NCI-H2081 (cell line): ENCODE measurements at regions not wholly inside any gene's neighbourhood (a gene's known extent, or its start where the extent isn't known, plus 50 kb on each side); places are given as distances from the start of the nearest gene placed in this dataset.
"Not testable (repeated sequence)": the region's sequence is repeated elsewhere in the genome, so short reads cannot be mapped to it uniquely, and the experiment has no call there.

ENCODE experiments used
- DNase-seq, 2 experiments: peaks; one replicate each; lab custom pipeline; 2025; lab: John Stamatoyannopoulos, UW

DNA sequence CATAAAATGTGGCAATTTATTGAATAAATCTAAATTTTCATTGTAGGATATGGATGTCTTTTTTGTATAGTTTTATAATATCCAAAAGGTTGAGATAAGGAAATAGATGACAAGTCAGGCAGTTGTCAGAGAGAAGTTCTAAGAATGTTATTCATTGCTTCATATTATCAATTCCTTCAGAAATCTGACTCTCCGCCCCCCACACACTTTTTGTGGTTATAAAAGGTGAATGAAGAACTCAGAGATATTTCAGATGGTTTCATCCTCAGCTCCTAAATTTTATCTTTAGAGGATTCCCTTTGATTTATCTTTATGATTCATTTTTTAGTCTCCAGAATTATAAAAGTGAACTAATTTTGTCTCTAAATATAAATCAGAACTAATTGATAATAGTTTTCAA lies 136.1 kb upstream of the NOX3 start:
- DNase-seq = no peak

DNA sequence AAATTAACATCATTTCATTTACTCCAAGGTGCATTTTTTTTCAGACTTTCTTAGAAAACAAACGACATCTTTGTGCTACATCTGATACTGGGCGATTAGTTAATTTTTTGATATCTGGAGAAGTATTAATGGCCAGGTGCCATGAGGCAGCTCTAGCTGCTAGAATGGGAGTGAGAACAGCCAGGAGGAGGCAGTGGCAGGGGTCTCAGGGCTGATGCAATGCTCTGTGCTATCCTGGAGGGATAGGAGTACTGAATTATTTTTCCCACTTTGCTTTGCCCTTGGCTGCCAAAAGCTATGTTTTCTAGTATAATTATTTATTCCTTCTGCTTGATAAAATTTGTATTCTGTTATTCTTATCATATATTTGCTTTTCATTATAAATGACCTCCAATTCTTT lies 133.6 kb upstream of the NOX3 start:
- no peak for DNase-seq

DNA sequence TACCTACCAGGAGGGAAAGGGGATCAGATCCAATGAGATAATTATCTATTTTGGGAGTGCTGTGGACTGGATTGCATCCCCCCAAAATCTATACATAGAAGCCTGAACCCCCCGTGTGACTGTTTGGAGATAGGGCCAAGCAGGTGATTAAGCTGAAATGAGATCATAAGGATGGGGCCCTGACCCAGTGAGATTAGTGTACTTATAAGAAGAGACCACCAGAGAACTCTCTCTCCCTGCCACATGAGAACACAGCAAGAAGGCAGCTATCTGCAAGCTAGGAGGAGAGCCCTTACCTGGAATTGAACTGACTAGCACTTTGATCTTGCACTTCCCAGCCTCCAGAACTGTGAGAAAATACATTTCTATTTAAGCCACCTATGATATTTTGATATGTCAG lies 132.2 kb upstream of the NOX3 start:
- no peak for DNase-seq

DNA sequence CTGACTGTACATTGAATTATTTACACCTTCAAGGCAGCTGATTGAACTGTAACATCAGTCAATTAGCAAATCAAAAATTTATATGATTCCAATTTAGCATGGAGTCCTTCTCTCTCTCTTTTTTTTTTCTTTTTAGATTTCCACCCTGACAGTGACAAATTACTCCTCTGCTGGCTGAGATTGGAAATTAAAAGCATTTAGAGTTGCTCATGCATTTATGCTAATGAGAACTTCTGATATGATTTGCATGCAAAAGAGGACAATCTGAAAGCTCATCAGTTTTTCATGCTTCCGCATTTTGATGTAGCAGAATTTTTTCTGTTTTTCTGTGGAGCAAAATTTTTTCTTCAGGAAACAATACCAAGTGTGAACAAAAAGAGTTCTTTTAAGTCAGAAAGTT lies 130.5 kb upstream of the NOX3 start:
- DNase-seq = no peak

DNA sequence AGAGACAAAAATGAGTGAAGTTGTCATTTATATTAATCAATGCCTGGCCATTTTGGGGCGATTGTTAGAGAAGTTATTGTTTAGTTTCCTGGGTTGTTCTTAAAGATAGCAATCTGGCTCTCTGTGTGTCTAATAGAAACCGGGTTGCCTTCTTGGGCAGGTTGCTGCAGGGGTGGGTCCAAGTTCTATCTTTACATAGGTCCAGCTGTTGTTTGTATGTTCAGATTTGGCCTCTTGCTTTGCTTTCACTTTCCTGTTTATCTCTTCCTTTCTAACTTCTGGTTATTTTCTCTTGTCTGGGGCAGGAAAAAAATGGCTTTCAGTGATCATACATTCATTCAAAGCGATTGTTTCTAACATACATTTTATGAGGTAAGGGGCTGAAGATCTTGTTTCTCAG lies 128.4 kb upstream of the NOX3 start:
- DNase-seq = no peak

DNA sequence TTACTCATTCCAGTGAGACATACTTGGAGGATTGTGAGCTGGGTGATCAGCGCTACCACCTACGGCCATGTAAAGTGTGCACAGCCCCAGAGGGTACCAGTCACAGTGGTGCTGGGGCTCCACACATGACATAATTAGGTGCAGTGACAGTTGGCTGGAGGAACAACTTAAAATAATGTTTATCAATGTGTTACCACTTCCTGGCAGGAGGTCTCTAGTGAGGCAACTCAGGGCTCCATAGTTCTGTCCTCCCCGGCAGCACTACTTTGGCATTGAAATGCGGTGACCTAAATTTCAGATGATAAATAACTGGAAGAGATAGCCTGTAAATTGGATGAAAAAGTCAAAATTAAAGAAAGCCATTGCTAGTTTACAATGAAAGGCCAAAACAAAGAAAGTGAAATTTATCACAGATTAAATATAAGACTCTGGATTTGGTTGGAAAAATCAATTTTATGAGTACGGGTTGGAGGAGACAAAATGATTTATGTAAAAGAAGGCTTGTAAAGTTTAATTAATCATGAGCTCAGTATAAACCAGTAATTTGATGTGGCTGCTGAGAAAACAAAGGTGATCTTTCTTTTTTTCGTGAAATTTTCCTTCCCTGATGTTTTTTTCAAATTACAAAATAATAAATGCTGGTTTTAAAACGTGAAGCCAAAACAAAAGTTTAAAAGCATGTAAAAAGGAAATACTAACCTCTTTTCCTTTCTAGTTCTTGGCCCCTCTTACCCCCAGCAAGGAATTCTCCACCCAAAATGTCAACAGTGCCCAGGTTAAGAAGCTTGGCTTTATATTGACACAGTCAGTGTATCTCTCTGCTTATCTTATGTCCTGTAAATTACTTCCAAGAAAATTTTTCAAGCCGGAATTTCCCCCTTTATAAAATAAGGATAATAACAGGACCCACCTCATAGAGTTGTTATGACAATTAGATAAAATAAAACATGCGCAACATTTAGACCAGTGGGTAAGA lies 126.7 kb upstream of the NOX3 start:
- DNase-seq = no peak

DNA sequence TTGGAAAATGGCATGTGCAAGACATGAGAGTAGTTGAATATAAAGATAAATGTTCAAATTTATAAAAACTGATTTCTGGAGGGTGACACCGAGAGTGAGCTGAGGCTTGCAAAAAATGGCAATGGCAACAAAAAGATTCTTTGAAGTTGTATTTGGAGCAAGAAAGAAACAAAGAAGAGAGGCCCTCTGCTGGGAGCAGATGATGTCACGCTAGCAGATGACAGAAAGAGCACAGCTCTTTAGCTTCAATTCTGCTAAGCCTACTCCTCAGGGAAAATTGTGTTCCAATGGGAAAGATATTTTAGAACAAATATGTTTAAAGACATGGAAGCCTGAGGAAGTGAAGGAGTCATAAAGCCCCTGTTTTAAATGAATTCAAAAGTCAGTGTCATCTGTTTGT lies 125.3 kb upstream of the NOX3 start:
- no peak for DNase-seq

DNA sequence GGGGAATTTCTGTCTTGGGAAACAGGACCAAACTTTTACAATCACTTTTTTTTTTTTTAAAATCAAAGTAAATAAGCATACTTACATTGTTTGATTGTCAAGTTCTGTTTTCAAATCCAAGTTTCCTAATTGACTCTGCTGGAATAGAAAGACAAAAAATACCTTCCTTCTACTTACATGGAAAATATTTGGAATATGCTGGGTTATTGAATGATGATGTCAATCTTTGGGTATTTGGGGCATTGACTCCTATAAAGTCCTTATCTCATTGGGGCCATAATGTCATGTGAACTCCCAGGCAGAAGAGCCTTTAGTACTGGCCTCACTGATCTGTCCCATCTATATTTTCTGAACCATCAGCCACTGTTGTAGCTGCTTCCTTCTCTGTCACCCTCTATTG lies 122.6 kb upstream of the NOX3 start:
- DNase-seq = no peak

DNA sequence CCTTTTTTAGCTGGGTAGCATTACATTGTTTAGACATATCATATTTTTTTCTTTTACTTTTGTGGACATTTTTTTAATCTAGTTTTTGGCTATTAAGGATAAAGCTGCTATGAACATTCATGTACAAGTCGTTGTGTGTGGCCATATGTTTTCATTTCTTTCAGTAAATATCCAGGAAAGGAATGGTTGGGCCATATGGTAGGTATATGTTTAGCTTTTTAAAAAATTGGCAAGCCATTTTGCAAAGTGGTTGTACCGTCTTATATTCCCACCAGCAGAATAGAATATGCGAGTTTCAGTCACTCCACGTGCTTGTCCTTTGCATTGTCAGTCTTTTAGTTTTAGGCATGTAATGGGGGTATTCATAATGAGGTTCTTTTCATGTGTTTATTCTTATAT lies 106.3 kb upstream of the NOX3 start:
- DNase-seq = no peak

DNA sequence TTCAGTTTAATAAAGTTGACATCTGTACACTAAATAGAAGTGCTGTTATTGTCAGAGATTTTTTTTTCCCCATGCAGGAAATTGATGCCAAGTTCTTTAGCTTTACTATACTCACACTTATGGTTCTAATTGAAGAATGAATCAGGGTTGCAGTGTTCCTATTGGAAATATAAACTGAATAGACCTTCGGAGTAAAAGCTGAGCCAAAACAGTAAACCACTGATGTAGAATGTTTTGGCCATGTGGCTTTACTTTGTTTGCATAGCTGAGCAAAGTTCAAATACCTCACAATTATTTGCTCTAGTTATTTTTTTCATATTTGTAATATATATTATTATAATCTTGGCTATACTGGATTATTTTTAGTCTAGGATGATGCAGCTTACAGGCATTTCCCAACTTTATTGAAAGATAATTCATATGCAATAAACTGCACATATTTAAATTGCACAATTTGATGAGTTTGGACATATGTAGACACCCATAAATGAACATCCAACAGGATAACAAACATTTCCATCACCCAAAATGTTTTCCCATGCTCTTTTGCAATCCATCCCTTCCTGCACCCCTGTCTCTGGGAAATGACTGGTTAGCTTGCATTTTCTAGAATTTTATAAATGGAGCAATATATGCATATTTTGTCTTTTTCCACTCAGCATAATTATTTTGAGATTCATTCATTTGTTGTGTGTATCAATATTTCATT lies 105.8 kb upstream of the NOX3 start:
- no peak for DNase-seq

DNA sequence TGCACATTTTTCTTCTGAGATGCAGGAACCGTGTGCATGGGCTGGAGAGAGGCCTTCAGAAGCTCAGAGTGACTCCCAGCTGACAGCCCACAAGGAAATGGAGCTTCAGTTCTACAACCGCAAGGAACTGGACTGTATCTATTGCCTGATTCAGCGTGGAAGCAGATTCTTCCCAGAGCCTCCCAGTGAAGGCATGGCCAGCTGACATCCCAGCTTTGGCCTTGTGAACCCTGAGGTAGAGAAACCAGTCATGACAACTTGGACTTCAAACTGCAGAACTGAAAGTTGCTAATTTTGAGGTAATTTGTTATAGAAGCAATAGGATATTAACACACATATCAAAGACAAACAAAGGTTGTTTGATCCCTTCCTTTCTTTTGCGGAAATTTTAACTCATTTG lies 94.3 kb upstream of the NOX3 start:
- DNase-seq = no peak

DNA sequence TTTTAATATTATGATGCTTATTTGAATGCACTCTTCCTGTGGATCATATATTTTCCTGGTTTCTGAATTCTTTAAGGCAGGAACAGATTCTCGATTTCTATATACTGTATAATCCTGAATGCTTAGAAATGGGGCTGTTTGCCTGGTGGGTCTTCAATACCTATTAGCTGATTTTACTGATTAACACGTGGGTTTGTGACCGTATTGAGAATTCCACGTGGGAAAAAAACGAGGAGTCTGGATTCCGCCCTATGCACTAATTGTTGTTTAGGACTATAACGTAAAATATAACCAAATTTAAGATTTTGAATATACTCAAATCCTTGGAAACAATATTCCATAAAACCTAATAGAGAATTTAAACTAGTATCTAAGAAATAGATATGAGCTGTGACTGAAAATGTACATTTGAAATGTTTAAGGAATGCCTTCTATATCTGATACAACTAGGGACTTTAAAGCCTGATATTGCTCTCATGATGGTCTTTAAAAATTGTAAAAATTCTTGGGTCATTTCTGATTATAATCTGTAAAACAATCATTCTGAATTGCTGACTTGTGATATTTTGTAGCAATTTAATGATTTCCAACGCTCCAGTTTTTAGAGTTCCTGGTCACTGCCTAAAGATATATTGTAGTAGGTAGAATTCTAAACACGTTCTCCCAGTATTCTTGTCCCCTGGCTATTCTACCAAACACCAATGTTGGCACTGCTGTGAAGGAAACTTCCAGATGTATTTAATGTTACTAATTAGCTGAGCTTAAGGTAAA lies 93.6 kb upstream of the NOX3 start:
- no peak for DNase-seq

DNA sequence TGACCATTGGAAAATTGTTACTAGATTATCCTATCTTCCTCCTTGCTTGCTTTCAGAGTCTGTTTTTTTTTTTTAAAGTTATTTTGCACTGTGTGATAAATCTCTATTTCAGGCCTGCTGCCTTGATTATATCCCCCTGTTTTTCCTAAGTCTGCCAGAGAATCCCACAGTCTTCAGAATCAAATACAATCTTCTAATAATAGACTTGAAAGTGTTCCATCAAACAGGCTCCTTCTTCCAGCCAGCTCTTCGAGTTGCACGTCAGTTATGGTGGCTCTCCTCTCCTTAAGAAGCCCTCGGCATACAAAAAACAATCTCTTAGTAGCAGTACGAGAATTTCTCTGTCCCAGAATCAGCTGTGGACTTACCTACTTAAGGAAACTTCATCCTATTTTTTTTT lies 92.9 kb upstream of the NOX3 start:
- no peak for DNase-seq

DNA sequence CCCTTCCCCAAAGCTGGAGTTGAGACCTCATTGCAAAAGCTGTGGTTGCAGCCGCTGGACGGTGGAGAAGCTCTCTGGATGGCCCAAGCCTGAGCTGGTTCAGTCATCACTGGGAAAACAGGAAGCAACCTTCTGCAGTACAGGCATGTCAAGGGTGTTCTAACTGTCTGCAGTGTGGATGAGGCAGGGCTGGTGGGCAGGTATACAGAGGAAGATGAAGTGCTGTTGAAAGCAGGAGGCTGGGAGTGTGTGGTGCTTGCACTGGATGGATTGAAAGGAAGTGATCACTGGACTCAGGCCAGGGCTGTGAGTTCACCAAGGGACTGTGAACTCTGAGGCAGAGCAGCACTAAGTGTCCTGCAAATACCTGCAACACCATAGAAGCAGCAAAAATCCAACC lies 89.0 kb upstream of the NOX3 start:
- no peak for DNase-seq

DNA sequence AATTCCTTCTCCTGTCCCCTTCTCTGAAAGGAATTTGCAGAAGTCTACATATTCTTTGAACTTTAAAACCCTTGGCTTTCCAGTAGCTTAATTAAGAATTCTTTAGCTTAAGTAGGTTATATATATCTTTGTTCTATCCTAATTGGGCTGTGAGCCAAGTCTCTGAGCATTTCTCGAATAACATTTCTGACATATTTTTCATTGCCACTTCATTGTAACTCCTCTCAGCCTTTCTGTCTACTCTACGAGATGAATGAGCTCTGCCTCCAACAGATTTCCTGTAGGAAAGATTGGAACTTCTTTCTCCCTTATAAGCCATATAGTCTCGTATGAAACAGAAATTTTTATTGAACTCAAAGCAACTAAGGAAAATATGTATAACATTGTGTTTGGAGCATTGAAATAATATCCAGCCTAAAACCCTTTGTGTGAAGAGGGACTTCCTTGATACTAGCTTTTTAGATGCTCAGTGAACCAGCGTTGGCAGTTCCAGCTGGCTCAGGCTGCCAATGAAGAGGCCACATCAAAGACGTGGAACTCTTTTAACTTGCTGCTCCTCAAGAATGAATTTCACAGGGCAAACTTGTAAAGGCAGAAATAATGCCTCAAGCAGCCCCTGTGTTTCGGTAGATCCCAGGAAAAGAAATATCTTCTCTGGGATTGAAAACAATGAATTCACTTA lies 87.7 kb upstream of the NOX3 start:
- DNase-seq = no peak

DNA sequence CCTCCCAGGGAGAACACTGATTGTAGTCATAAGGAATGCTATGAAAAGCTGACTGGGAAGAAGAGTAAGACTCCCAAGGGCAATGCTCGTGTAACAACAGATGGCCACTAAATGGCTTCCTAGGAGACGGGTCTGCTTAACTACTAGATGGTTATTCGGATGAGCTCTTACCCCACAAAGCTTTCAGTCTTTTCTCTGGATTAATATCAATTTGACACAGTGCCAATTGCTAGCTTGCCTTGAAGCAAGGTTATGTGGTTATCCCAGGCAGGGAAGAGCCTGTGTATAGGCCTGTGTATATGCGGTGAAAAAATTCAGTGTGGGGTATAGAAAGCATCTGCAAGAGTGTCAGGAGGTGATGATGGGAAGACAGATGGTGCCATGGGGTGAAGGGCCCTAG lies 86.4 kb upstream of the NOX3 start:
- no peak for DNase-seq

DNA sequence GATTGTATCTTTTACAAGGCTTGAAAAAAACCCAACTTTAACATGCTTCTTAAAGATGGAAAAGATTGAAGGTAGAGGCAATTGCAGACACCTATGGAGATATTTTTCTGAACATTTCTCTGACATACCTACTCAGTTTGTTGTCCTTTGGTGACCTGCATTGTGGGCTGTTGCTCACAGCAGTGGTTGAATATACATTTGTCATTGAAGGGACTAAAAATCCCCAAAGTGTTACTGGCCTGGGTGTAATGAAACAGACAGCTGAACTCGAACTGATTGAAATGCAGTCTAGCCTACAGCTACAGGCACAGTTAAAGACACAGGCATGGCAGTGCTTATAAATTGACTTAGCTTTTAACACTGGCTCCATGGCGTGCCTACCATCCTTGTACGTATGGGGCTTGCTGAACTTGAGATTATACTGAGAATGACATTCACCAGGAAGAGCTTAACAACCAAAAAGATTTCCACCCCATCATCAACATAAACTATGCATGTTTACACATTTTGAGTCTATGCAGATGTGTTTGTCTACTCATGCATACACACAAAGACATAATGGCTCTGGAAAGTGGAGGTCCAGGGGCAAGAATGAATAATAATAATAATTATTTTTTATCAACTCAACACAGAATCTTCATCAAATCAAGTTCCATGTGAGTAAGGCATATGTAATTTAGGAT lies 83.2 kb upstream of the NOX3 start:
- DNase-seq = no peak

DNA sequence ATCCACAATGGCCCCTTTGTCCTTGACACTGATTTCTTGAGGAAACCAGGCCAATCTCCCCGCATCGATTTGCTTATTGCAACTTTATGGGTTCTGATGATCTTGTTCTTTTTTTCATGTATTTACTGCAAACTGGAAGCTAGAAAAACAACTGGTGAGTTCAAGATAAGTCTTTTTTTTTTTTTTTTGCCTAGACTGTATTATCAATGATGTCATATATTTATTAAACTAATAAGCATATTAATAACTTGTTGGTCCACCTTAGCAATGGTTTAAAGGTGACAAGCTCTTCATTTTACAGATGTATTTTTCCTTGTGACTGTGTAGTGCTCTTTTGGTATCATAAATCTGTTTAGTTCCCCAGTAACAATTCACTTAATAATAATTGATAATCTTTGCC lies 79.0 kb upstream of the NOX3 start:
- DNase-seq = no peak

DNA sequence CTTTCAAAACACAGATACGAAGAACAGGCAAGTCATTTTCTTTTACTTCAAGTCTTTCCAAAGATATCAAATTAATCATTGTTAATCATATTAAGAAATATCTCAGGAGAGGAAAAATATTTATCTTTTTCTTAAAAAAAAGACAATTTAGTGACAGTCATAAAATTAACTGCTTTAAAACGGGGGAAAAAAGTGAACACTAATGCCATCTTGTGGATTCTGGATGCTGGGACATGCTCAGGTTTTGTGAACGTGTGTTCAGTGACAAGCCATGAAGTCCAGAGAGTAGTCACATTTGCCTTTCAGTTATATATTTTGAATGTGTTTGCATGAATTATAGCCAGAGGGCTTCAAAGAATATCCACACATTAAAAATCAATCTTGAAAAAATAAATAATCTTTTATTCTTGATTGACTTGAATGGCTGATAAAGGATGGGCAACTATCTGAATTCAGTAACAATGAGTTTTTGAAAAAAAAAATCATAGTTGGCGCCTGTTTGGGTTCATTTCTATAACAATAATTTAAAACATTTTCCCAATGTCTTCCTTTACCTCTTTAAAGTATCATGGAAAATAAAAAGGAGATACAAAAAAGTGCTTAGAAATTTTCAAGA lies 74.7 kb upstream of the NOX3 start:
- DNase-seq = peak; percentile 10 to 23

DNA sequence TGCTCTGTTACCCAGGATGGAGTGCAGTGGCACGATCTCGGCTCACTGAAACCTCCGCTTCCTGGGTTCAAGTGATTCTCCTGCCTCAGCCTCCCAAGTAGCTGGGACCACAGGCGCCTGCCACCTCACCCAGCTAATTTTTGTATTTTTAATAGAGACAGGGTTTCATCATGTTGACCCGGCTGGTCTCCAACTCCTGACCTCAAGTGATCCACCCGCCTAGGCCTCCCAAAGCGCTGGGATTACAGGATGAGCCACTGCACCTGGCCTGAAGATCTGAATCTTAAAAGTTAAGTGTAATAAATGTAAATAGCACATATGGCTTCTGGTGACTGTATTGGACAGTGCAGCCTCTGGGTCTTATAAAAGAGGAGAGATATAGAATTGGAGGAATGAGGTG lies 74.2 kb upstream of the NOX3 start:
- not testable (repeated sequence) for DNase-seq

DNA sequence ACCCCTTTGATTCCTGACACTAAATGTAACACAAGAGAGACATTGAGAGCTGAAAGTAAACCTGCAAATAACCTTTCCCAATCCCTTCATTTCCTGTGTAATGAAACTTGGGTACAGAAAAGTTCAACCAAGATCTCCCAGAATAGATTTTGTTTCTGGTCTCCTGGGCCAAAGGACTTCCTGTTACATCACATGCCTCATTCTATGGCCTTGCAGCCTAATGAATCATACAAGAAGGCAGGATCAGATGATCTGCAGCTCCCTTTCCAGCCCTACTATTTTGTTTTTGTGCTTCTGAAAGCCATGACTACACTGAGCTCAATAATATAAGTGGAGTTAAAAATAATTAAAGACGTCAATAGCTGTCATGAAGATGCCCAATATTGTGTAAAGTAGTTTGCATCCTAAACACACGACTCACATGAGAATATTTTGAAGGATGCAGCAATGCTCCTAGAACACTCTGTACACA lies 73.4 kb upstream of the NOX3 start:
- DNase-seq = no peak
